ENCODE measurements at regions not wholly inside any gene's neighbourhood (a gene's known extent, or its start where the extent isn't known, plus 50 kb on each side); places are given as distances from the start of the nearest gene placed in this dataset.

GRCh38 chr5:93875693-93876092 is 134.3 kb upstream of the POU5F2 start:
- no peak for DNase-seq

GRCh38 chr5:93874491-93874890 is 133.1 kb upstream of the POU5F2 start:
- no peak for DNase-seq

- peak; percentile 55 for DNase-seq
These were observed 132.7 kb upstream of the POU5F2 start for GRCh38 chr5:93874080-93874479.

GRCh38 chr5:93873211-93873736 is 131.9 kb upstream of the POU5F2 start:
- DNase-seq: no peak

GRCh38 chr5:93870649-93871048 is 129.2 kb upstream of the POU5F2 start:
- no peak for DNase-seq

- no peak for DNase-seq
These were observed 127.5 kb upstream of the POU5F2 start for GRCh38 chr5:93868851-93869250.

GRCh38 chr5:93850311-93850710 is 108.9 kb upstream of the POU5F2 start:
- peak; percentile 15 for DNase-seq

- no peak for DNase-seq
These were observed 104.0 kb upstream of the POU5F2 start for GRCh38 chr5:93845376-93845775.

- no peak for DNase-seq
These were observed 90.0 kb upstream of the POU5F2 start for GRCh38 chr5:93831449-93831848.

GRCh38 chr5:93830893-93831292 is 89.5 kb upstream of the POU5F2 start:
- no peak for DNase-seq

GRCh38 chr5:93829346-93829745 is 87.9 kb upstream of the POU5F2 start:
- DNase-seq: no peak

- DNase-seq: no peak
These were observed 80.6 kb upstream of the POU5F2 start for GRCh38 chr5:93821891-93822415.

GRCh38 chr5:93819668-93820067 is 78.3 kb upstream of the POU5F2 start:
- no peak for DNase-seq

- DNase-seq: peak; percentile 74
These were observed 69.4 kb upstream of the POU5F2 start for GRCh38 chr5:93810780-93811179.

- DNase-seq: no peak
These were observed 68.0 kb upstream of the POU5F2 start for GRCh38 chr5:93809430-93809829.

- no peak for DNase-seq
These were observed 66.4 kb upstream of the POU5F2 start for GRCh38 chr5:93807846-93808245.

- DNase-seq: peak; percentile 11
These were observed 64.4 kb upstream of the POU5F2 start for GRCh38 chr5:93805616-93806379.

GRCh38 chr5:93800988-93801811 is 59.8 kb upstream of the POU5F2 start:
- peak; percentile 90 for DNase-seq

- peak; percentile 86 for DNase-seq
These were observed 53.6 kb upstream of the POU5F2 start for GRCh38 chr5:93794954-93795353.

GRCh38 chr5:93793159-93793781 is 51.9 kb upstream of the POU5F2 start:
- DNase-seq: no peak

GRCh38 chr5:93791518-93791972 is 50.1 kb upstream of the POU5F2 start:
- DNase-seq: peak; percentile 81

All from DMS53 (cell line).